Posterior vena cava (tissue), 2 donors: ENCODE measurements at regions not wholly inside any gene's neighbourhood (a gene's known extent, or its start where the extent isn't known, plus 50 kb on each side); places are given as distances from the start of the nearest gene placed in this dataset.

Experiments
- DNase-seq: peaks from one replicate; pipeline ENCODE4 v3.0.0-alpha.2; 2020; ENCODE audit warnings: low spot score
- intact Hi-C, 2 donors: fragments of 100-400 bp; cut with DNase I; formaldehyde crosslinking; loops; one replicate each; pipeline versions ENCODE4 v1.14.1 to v1.14.2; 2022 to 2023
- donor health status: DM: yes; HTN: yes; CAD: no.
- donor health status: DM: yes; HTN: yes; CAD: no.

GRCh38 chr17:79414793-79415211 is 196.0 kb downstream of the RBFOX3 start:
- DNase-seq, result no peak
- intact Hi-C loops, result loop anchor here in 1 of 2 donors (10.0 kb wide), 1 partner anchor 280 kb away; no protein-coding TSS in a partner anchor

- no peak for DNase-seq
- intact Hi-C loops, result loop anchor here in 1 of 2 donors (10.0 kb wide), 1 partner anchor 281 kb away; no protein-coding TSS in a partner anchor
These were observed 196.6 kb downstream of the RBFOX3 start for GRCh38 chr17:79414063-79414792.

DNA sequence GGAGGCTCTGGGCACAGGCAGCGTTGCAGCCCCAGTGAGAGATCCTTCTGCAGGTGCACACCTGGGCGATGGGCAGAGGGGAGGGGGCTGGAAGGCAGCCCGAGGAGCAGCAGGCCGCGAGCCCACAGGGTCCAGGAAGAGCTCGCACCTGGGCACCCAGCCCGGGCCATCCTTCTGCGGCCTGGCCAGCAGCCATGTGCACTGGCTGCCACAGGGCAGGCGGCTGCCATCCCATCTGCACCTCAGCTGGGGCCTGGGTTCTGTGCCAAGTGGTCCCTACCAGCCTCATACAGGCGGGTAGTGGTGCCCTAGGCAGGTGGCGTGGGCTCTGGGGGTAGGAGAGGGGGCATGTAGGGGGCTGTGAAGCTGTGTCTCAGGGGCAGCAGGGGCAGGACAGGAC is 197.2 kb downstream of the RBFOX3 start:
- intact Hi-C loops, result loop anchor here in 1 of 2 donors (10.0 kb wide), 1 partner anchor 281 kb away; no protein-coding TSS in a partner anchor
- no peak for DNase-seq

GRCh38 chr17:79412886-79413390 is 197.9 kb downstream of the RBFOX3 start:
- intact Hi-C loops, result loop anchor here in 1 of 2 donors (10.0 kb wide), 1 partner anchor 282 kb away; no protein-coding TSS in a partner anchor
- DNase-seq, result no peak

GRCh38 chr17:79412110-79412509 is 198.7 kb downstream of the RBFOX3 start:
- DNase-seq, result no peak
- intact Hi-C loops, result loop anchor here in 1 of 2 donors (10.0 kb wide), 1 partner anchor 283 kb away; no protein-coding TSS in a partner anchor

GRCh38 chr17:79411419-79411818 is 199.4 kb downstream of the RBFOX3 start:
- DNase-seq, result no peak
- intact Hi-C loops, result loop anchor here in 1 of 2 donors (10.0 kb wide), 1 partner anchor 283 kb away; no protein-coding TSS in a partner anchor

- intact Hi-C loops, result loop anchor here in 1 of 2 donors (10.0 kb wide), 1 partner anchor 284 kb away; no protein-coding TSS in a partner anchor
- DNase-seq, result no peak
These were observed 200.2 kb downstream of the RBFOX3 start for GRCh38 chr17:79410681-79411080.

- DNase-seq, result no peak
- intact Hi-C loops, result no loop called here
These were observed 202.6 kb downstream of the RBFOX3 start for GRCh38 chr17:79408251-79408650.

GRCh38 chr17:79407385-79407784 is 203.5 kb downstream of the RBFOX3 start:
- intact Hi-C loops, result no loop called here
- no peak for DNase-seq

DNA sequence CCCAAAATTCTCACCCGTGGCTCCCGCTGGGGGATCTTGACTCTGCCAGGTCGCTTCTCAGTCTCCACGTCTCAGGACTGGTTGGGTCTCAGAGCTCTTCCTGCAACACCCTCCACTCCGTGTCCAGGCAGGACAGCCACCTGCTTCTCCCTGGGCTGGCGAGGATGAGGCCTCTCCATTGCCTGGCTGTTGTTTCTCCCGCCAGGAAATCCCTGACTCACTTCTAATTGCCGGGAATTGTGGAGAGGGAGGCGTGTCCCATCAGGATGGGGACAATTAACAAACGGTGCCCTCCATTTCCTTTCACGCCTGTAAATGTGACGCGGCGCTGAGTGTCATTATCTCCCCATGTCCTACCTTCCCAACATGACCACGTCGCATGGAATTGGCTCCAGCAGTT is 204.5 kb downstream of the RBFOX3 start:
- intact Hi-C loops, result no loop called here
- no peak for DNase-seq

GRCh38 chr17:79405823-79406222 is 205.0 kb downstream of the RBFOX3 start:
- intact Hi-C loops, result no loop called here
- DNase-seq, result no peak

GRCh38 chr17:79404136-79404911 is 206.5 kb downstream of the RBFOX3 start:
- no peak for DNase-seq
- intact Hi-C loops, result no loop called here

DNA sequence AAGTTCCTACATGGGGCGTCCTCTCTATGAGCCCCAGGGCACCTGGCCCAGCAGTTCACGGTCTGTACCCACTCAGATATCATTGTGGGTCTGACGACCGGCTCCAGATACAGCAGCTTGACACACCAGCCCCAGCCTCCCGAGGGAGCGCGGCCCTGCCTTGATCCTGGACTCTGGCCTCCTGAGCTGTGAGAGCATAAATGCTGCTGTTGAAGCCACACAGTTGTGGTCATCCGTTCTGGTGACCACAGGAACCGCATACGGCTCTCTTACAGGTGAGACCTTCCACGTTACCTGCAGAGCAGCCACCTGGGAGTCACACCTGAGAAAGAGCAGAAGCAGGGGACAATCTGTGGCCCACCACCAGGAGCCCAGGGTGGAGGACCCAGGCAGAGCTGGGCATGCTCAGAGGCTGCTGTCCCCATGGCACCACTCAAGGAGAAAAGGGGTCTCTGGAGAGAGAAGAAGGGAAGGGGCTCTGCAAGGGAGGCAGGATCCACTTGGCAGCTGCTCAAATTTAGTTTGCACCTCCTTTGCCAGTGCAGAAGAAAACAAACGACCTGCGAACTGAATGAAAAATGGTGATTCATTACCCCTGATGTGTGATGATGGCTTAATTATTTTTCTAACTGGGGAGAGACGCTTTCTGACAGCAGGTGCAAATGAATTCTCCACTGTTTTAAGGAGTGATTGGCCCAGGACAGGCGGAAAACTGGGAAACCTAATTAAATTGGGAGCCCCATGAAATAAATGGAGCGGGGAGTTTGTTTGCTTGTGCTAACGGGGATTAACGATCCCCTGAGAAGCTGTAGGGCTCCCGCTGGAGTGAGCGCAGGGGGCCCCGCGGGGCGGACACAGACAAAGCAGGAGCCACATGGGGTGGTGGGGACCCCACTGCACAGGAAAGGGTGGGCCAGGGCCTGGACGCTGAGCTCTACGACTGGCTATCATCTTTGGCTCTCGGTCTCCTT is 208.9 kb downstream of the RBFOX3 start:
- DNase-seq, result no peak
- intact Hi-C loops, result loop anchor here in 1 of 2 donors (1.0 kb wide), 1 partner anchor 30 kb away; no protein-coding TSS in a partner anchor

DNA sequence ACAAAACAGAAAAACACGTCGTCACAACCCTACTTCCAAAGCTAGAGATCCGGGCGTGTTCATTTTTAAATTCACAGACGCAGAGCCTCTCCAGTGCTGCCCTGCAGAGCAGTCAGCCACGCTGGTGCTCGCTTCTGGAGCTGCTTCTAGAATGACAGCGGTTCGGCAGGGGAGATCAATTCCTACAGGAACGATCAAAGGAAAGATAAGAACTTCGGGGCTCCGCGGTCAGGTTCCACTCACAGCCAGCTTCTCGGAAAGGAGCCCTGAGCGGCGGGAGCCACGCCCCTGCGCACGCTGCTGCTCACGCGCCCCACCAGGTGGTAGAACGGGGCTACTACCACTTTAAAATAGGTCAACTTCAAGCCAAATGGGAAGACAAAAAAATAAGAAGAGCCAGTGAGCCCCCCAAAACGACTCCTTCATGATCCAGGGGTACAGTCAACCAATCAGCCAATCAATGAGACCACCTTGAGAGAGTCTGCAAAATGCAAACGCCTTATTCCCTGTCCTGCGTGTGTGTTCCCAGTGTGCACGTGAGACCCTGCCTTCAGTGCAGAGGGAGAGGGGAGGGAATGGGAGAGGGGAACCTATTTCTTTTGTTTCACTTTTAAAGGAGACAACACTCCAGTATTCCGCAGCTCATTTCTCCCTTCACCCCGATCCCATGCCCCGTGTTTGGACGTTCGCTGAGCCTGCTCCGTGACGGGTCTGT is 209.7 kb downstream of the RBFOX3 start:
- intact Hi-C loops, result loop anchor here in 1 of 2 donors (1.0 kb wide), 1 partner anchor 29 kb away; no protein-coding TSS in a partner anchor
- peak; percentile 92 for DNase-seq

DNA sequence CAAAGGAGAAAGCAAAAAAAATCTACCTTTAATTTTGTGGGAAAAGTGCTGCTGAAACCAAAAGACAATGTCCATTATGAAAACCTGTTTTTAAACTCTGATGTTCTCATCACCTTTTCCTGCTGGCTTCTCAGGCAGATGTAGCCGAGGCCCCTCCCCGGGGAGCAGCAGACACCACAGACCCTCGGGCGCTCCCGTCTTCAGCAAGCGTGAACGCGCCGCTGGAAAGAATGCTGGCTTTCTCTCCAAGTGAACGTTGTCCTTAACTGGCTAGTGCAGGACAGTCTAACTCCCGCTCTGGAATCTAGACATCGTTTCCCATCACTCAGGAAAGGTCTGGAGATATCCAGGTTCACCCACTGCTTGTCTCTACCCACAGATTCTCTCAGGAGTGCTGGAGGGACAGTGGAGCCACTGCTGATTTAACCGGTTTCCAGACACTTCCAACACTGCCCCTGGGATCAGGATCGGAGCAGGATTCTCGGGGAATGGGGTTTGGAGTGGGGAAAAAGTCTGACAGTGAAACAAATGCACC is 211.2 kb downstream of the RBFOX3 start:
- no peak for DNase-seq
- intact Hi-C loops, result loop anchor here (5.0 to 10.0 kb wide), 2 partner anchors 217 to 305 kb away; no protein-coding TSS in a partner anchor

DNA sequence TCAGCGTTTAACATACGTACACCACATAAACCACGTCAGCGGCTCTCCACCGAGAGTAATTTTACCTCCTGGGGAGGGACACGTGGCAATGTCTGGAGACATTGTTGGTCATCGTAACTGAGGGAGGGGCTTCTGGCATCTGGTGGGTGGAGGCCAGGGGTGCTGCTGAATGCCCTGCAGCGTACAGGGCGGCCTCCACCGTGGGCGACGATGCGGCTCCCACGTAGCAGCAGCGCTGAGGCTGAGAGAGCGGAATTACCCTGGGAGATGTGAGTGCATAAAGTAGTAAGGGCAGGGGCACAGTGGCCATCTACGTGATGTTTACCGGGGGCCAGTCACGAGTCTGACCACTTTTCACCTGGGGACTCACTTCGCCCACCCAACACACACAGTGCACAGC is 212.4 kb downstream of the RBFOX3 start:
- intact Hi-C loops, result loop anchor here (5.0 to 10.0 kb wide), 2 partner anchors 216 to 306 kb away; no protein-coding TSS in a partner anchor
- DNase-seq, result no peak

DNA sequence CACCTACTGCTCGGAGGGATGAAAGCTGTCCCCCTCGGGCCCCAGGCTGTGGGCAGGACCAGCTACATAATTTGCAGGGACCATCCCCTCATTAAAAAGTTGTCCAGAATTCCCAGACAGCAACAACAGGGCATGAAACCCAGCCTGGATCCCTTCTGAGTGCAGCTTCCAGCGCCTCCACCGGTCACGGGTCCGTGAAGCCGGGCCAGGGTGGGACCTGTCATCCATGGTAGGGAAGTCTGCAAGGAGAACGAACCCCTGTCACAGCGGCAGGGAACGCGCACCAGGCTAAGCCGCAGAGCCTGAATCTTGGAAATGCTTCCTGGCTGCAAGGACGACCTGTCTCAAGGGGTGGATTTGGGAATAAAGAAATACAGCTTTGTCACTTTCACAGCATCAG is 214.2 kb downstream of the RBFOX3 start:
- intact Hi-C loops, result loop anchor here (5.0 to 10.0 kb wide), 2 partner anchors 214 to 308 kb away; no protein-coding TSS in a partner anchor
- no peak for DNase-seq
